ENCODE measurements at regions not wholly inside any gene's neighbourhood (a gene's known extent, or its start where the extent isn't known, plus 50 kb on each side); places are given as distances from the start of the nearest gene placed in this dataset.
A peak's percentile ranks its signal among the peaks of the same experiment; 100 is the strongest.
"Not testable (repeated sequence)": the region's sequence is repeated elsewhere in the genome, so short reads cannot be mapped to it uniquely, and the experiment has no call there.

GRCh38 chr6:56824431-56824830, 130.5 kb upstream of the BEND6 start:
- H3K79me2 ChIP-seq (replicated peaks; ENCODE audit: insufficient read depth) = peaks cover 89% of the 10 kb centered on the region
- DNase-seq (ENCODE audit: low spot score); H3K36me3 Mint-ChIP-seq (ENCODE audit: low read depth); H3K36me3 ChIP-seq (ENCODE audit: insufficient read depth); ATAC-seq; H3K27ac Mint-ChIP-seq; H2AFZ ChIP-seq; H3K27ac ChIP-seq (ENCODE audit: low read depth); H3K9me3 Mint-ChIP-seq; H3K27me3 Mint-ChIP-seq (ENCODE audit: insufficient read depth, low read depth, poor library complexity); H3K4me3 ChIP-seq; H3K4me2 ChIP-seq; H3F3A ChIP-seq (replicated peaks; ENCODE audit: low read depth); H3K9me2 ChIP-seq (ENCODE audit: insufficient read depth); H3K27me3 ChIP-seq (ENCODE audit: insufficient read depth); H3K4me3 Mint-ChIP-seq: not testable (repeated sequence)
- H4K20me1 ChIP-seq (replicated peaks; ENCODE audit: insufficient read depth) = peaks cover 28% of the 10 kb centered on the region
- H3K4me1 Mint-ChIP-seq = peaks cover 54% of the 10 kb centered on the region
- H3K4me1 ChIP-seq (ENCODE audit: insufficient read depth) = peaks cover 45% of the 10 kb centered on the region

GRCh38 chr6:56821005-56821432, 133.9 kb upstream of the BEND6 start:
- peak; percentile 34; the same call in 1 of the 3 replicates for ATAC-seq
- no peak for TF ChIP-seq CTCF (conservative IDR thresholded peaks at IDR 0.05; ENCODE audit: low read depth in 2 of 2)
- no peak for TF ChIP-seq POLR2AphosphoS5 (IDR thresholded peaks at IDR 0.05; ENCODE audit: low read depth)
- no peak for TF ChIP-seq JUNB (IDR thresholded peaks at IDR 0.05; ENCODE audit: unreplicated experiment)
- no peak for TF ChIP-seq ZNF114 (CRISPR knock-in tag; IDR thresholded peaks at IDR 0.05)
- TF ChIP-seq STAT1 (IDR thresholded peaks at IDR 0.05; ENCODE audit: unreplicated experiment) = no peak
- TF ChIP-seq ZNF462 (CRISPR knock-in tag; IDR thresholded peaks at IDR 0.05) = no peak
- TF ChIP-seq EZH2phosphoT487 (IDR thresholded peaks at IDR 0.05; ENCODE audit: unreplicated experiment) = no peak
- no peak for TF ChIP-seq CREB1 (CRISPR knock-in tag; IDR thresholded peaks at IDR 0.05; ENCODE audit: low read depth)
- TF ChIP-seq EZH2 (IDR thresholded peaks at IDR 0.05; ENCODE audit: low read depth, unreplicated experiment) = no peak
- no peak for TF ChIP-seq REST (IDR thresholded peaks at IDR 0.05; ENCODE audit: unreplicated experiment)
- TF ChIP-seq ZNF331 (CRISPR knock-in tag; IDR thresholded peaks at IDR 0.05; ENCODE audit: low read depth) = no peak

More at GRCh38 chr6:56821005-56821432, 133.9 kb upstream of the BEND6 start:
- Mint-ChIP-seq H3K27ac (no peak overlapping the region), H3K9me3 (no peaks in the 10 kb centered on the region), H3K36me3 (ENCODE audit: low read depth) (peaks cover 7% of the 10 kb centered on the region; the same call in 1 of the 3 replicates), H3K4me1 (peaks cover 52% of the 10 kb centered on the region), H3K4me3 (no peak overlapping the region), H3K27me3 (ENCODE audit: insufficient read depth, low read depth, poor library complexity) (no peaks in the 10 kb centered on the region)
- Histone ChIP-seq H3K79me2 (replicated peaks; ENCODE audit: insufficient read depth) (peaks cover 89% of the 10 kb centered on the region), H3K27me3 (ENCODE audit: insufficient read depth) (no peaks in the 10 kb centered on the region), H3F3A (replicated peaks; ENCODE audit: low read depth) (peaks cover 4% of the 10 kb centered on the region; the same call in 1 of the 2 replicates), H3K27ac (ENCODE audit: low read depth) (peak overlapping the region; percentile 45; the same call in 1 of the 2 replicates), H3K9me2 (ENCODE audit: insufficient read depth) (no peaks in the 10 kb centered on the region), H2AFZ (no peak overlapping the region), H3K36me3 (ENCODE audit: insufficient read depth) (no peaks in the 10 kb centered on the region), H4K20me1 (replicated peaks; ENCODE audit: insufficient read depth) (peaks cover 27% of the 10 kb centered on the region), H3K4me1 (ENCODE audit: insufficient read depth) (peaks cover 52% of the 10 kb centered on the region), H3K4me3 (no peak overlapping the region), H3K4me2 (no peak overlapping the region)
- no peak for DNase-seq (ENCODE audit: low spot score)

Measured in GM23338 (cell line).